GM18909 (cell line): ENCODE measurements at regions not wholly inside any gene's neighbourhood (a gene's known extent, or its start where the extent isn't known, plus 50 kb on each side); places are given as distances from the start of the nearest gene placed in this dataset.
A peak's percentile ranks its signal among the peaks of the same experiment; 100 is the strongest.
"Not testable (repeated sequence)": the region's sequence is repeated elsewhere in the genome, so short reads cannot be mapped to it uniquely, and the experiment has no call there.

Experiments
- ATAC-seq: cut with Tn5 transposase; IDR thresholded peaks from one replicate; pipeline ENCODE4 v1.9.1; 2021; ENCODE audit warnings: mild to moderate bottlenecking; ENCODE audit not compliant: unreplicated experiment, poor library complexity

DNA sequence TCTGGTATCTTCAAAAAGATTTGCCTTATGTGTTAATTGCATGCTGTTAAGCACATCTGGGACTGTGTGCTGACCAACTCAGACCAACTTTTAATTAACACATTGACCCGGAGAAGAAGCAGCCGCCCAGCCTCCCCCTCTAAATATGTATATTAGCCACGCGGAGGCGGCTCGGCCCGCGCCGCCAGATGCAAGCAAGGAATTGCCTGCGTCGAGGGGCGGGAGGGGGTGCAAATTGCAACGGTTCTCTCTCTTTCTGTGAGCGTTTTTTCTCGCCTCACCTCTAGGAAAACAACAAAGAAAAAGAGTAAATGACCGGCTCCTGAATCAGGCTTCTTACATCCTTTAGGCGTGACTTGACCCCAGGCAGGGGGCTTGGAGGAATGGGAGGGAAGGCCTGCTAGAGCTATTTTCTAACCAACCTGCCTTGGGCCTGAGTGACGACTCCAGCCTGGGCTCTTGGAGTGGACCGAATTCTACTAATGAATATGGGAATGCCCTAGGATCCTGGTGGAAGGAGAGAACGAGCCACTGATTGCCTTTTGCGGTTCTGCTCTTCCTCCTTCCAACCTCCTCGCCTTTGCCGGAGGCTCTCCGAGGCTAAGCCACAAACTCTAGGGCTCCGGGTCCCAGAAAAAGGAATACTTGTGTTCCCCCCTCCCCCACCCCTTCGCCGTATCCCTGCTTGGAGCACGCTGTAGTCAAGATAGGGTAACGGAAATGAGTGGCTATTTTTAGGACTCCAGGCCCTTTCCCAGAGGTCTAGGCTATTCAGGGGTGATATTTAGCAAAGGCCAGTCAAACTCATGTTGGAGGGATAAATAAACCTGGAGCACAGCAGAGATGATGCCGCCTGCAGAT, 417.0 kb upstream of the ESRRG start:
- no peak for ATAC-seq

DNA sequence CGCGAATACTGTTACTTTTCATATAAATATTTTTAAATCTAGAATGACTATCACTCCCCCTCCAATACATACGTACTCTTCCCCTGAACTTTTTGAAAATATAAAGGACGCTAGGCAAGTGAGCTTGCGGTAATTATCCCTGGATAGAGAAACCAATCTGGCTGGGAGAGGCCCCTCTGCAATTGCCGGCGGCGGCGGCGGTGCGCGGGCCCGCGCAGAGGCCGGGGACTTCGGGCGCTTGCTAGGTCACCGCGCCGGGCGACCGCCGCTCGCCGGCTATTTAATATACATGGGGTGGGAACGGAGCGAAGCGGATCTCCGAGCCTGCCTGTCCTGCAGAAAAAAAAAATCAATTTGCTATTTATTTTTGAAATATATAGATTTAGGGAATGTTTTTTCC, 416.3 kb upstream of the ESRRG start:
- ATAC-seq: no peak

GRCh38 chr1:217138799-217139466, 415.7 kb upstream of the ESRRG start:
- no peak for ATAC-seq

DNA sequence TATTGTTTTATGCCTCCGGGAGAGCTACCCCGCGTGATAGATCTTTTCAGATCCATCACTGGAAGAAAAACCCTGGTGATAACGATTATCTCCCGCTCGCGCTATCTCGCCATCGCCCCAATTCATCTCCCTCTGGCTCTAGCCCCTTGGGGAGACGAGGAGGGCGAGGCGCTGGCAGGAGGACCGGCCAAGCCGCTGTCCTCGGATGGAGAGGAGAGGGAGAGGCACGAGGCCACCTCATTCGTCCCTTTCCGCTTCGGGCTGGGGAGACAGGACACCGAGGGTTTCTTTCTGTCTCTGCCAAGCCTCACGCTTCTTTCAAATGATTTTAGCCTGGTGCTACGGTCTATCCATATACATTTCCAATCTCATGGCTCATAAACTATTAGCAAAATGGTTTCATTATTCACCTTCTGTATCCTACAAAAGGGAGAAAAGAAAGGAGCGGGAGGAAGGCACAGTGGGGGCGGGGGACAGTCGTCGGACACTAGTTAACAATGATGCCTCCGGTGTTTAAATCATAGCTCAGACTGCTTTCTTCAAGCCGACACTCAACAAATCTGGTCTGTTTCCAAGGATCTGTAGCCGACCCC, 415.0 kb upstream of the ESRRG start:
- no peak for ATAC-seq

GRCh38 chr1:217137210-217137881, 414.1 kb upstream of the ESRRG start:
- no peak for ATAC-seq

DNA sequence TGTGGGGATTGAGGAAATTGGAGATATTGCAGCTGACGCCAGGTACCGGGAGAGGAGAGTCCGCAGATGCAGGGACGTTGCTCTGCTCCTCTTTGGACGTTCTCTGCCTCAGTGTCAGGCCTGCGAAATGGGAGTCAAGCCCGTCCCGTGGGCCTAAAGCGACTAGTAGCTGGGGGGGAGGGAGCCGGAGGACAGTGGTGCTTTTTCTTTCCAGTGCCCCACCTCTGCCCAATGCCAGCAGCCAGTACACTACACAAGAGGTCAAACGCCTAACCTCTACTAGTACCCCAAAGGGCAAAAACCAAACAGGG, 413.6 kb upstream of the ESRRG start:
- ATAC-seq: no peak

DNA sequence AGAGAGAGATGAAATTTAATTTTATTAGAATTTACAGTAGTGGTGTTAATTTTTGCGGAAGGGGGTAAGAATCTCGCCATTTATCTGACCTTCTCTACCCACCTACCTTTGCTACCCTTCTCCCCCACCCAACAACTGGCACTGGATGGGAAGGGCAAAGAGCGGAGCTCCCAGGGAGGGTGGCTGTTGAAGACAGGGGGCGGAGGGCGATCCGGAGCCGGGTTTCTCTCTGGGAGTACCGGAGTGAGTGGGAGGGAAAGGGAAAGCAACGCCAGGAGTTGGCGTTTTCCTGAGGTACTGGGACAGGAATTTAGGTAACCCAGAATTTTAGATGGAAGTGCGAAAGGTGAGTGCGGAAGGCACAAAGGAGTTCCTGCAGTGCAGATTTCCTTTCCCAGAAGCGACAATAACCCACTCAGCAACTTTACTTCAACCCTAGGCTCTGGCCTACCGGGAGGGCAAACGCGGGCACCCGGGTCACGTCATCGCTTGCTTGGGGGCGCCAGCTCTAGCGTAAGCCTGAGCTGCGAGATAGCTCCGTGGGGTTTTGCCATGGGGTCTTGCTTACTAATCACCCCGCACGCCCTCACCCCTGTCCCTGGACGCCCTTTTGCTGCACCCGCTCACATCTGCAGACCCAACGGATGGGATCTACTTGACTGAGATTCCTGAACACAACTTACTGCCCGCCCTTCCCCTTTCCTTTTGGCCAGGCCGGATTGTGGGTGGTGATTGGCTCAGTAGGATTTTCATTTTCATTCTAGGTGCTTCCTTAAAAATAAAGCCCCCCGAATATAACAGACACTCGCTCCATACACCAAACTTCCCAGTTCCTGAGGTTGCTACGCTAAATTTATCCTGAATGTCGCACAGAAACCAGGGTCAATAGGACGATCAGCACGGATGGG, 413.0 kb upstream of the ESRRG start:
- ATAC-seq: no peak

- no peak for ATAC-seq
Measured at GRCh38 chr1:217135569-217135915, 412.3 kb upstream of the ESRRG start.

GRCh38 chr1:217134857-217135568, 411.8 kb upstream of the ESRRG start:
- ATAC-seq: peak; percentile 53

DNA sequence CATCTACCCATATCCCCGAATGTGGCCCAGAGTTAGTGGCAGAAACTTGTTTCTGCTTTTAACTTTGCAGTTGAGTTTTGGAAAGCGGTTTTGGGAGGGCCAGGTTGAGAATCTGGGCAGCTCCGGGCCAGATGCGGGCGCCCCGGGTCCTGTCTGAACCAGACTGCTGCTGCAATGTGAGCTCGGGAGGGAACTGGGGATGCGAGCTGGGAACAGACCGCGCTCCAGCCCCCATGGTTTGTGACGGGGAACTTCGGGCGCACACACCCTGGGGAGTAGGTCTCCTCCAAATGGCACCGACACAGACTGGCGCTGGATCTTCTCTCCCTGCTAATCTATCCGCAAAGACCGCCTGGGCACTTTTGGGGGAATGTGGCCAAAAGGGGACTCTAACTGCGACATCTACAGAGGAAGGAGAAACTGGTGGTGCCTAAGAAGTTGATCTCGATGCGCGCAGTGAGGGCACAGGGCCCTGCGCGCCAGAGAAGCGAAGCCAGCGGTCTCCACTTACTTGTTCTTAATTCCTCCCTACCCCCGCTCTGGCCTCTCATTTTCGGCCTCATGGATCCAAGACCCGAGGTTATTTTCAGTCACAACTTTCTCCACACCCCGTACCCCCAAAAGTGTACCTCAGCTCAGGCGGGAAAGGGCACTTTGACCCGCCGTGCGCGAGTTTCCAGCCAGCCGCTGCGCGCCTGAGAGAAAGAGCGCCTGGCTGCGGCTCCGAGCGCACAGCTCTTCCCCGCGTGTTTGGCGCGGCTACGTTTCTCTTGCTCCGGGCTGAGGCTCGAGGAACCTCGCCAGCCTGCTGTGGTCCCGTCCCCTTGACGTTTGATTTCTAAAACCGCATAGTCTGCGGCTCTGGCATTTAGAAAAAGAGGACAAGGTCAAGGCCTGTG, 411.0 kb upstream of the ESRRG start:
- no peak for ATAC-seq

DNA sequence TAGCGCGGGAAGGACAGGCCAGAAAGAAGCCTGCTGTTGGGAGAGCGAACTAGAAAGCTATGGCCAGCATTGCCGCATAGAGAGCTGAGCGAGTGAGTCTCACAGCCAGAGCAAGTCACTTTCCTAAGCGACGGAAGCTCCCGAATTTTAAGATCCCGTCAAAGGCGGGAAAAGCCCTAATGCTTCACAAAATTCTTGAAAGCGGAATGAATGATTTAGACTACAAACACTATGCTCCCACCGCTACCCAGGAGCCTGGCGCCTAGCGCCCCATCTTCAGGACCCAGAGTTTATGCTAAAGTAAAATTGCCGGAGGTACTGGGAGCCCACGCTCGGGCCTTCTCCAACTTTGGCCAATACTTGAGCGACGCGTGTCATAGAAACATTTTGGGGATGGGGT, 409.9 kb upstream of the ESRRG start:
- ATAC-seq: no peak

- ATAC-seq: not testable (repeated sequence)
Measured at GRCh38 chr1:217123340-217123739, 400.1 kb upstream of the ESRRG start.

DNA sequence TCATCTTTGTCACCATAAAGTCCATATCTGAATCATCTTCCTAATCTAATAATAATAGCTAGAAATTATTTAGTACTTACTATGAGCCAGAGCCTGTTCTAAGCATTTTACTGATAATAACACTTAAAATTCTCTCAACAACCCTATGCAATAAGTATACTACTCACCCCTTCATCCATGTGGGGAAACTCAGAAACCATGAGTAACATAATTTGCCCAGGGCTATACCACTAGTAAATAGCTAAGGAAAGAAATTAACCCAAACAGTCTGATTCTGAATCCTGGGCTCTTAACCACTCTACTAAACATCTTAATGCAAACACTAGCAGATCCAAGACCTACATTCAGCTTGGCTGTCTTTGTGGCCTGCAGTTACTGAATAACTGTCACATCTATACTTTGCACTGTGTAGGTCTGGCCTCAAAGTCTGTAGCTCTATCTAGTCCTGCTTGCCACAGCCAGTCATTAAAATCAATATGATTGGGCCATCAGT, 394.8 kb upstream of the ESRRG start:
- no peak for ATAC-seq

GRCh38 chr1:217115404-217116380, 392.5 kb upstream of the ESRRG start:
- ATAC-seq: no peak

DNA sequence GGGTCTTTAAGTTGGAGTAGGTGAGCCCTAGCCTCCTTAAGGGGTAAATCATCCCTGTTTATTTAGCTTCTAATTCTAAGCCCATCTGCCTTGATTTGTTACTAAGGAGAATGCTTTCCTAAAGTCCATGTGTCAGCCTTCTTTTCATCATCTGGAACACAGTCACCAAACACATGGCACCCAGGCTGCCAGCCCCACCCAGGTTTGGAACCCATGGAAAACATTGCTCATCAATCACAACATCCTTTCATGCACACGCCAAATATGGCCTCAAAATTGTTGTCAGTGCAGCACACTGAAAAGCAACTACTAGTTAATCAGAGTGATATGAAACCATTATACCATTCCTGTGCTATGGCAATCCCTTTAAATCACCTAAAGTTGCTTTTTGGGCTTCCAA, 386.7 kb upstream of the ESRRG start:
- ATAC-seq: no peak

DNA sequence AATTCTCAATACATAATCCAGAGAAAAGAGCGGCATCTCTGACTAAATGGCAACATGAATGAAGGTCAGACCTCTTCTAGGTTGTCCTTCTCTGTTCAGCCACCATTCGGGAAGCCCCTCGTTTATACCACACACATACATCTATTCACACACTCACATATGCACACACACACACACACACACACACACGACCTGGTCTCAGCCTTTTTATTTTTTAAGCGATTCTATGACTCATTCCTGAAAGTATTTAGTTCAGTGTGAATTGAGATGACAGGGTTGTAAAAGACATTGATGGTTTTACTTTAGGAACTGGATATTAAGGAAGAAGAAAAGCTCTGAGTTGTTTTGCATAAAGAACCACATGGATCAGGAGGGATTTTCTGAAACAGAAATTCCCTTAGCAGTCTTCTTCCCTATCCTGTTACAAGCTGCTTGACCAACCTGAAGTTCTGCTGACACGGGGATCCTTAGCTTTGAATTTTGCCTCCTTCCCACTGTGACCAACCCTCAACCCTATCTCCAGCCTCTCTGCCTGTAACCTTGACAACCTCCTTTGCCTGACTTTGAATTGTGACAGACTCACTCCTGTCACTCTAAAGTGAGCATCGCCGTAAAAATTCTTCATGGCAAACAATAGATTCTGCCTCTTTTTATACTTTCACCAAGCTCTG, 383.1 kb upstream of the ESRRG start:
- ATAC-seq: no peak

DNA sequence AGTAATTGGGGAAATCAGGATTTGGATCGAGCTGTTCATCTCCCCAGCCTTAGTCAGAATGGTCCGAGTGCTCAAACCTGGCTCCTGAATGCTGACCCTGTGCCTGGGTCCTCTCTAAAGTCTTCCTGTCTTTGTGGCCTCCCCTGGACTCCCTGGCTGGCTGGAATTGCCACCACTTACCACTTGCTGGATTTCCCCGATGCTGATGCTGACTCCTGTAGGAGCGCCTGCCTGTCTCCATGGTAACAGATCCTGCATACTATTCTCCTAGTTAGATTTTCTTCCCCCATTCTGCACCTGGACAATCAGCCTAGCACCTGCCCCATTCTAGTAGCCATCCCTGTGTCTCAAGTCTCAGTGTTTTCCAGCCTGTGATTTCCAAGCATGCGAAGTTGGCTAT, 382.2 kb upstream of the ESRRG start:
- no peak for ATAC-seq
